Thyroid gland (tissue), 4 donors: ENCODE measurements at regions not wholly inside any gene's neighbourhood (a gene's known extent, or its start where the extent isn't known, plus 50 kb on each side); places are given as distances from the start of the nearest gene placed in this dataset.

Experiments
- POLR2A ChIP-seq, 2 donors: fragments of 450-650 bp; IDR thresholded peaks; one replicate each; pipeline ENCODE4 v1.6.1; 2017; ENCODE audit warnings: antibody characterized with exemption in 2 of 2, mild to moderate bottlenecking in 2 of 2, moderate library complexity in 1 of 2
- TF ChIP-seq, protein P1 (sequence below), 6 experiments: fragments of 200-600 bp in 3 of 6; fragments of 450-650 bp in 3 of 6; sonication (generic) in 3 of 6; IDR thresholded peaks; one replicate each; pipeline ENCODE4 v1.5.1; 2016 to 2019; ENCODE audit warnings: antibody characterized with exemption in 6 of 6, mild to moderate bottlenecking in 2 of 6, inconsistent platforms in 1 of 6, moderate library complexity in 1 of 6

DNA sequence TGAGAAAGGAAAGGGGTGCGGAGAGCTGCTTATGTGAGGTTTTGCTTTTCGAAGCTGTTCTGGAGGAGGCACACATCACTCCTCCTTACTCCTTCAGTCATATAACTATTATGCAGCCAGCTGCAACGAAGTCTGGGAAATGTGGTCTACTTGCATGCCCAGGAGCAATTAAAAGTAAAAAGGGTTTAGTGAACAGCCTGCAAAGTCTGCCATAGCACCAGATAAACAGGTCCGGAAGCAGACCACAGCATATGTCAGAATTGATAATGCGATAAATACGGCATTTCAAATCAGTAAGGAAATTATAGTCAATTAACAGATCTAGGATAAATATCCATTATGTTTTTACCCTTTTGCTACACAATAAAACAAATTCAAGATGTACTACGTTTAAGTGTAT lies 99.5 kb downstream of the POLR2M start:
- no peak for TF ChIP-seq POLR2A (IDR thresholded peaks at IDR 0.05)
- TF ChIP-seq, protein P1, sequence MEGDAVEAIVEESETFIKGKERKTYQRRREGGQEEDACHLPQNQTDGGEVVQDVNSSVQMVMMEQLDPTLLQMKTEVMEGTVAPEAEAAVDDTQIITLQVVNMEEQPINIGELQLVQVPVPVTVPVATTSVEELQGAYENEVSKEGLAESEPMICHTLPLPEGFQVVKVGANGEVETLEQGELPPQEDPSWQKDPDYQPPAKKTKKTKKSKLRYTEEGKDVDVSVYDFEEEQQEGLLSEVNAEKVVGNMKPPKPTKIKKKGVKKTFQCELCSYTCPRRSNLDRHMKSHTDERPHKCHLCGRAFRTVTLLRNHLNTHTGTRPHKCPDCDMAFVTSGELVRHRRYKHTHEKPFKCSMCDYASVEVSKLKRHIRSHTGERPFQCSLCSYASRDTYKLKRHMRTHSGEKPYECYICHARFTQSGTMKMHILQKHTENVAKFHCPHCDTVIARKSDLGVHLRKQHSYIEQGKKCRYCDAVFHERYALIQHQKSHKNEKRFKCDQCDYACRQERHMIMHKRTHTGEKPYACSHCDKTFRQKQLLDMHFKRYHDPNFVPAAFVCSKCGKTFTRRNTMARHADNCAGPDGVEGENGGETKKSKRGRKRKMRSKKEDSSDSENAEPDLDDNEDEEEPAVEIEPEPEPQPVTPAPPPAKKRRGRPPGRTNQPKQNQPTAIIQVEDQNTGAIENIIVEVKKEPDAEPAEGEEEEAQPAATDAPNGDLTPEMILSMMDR (IDR thresholded peaks at IDR 0.05): no peak
